ENCODE measurements at regions not wholly inside any gene's neighbourhood (a gene's known extent, or its start where the extent isn't known, plus 50 kb on each side); places are given as distances from the start of the nearest gene placed in this dataset.

GRCh38 chr14:58822856-58823255 is 185.1 kb downstream of the DACT1 start:
- H3K36me3 Mint-ChIP-seq (ENCODE audit: unreplicated experiment) = no peaks in the 10 kb centered on the region

GRCh38 chr14:58823312-58823711 is 185.6 kb downstream of the DACT1 start:
- no peak for TF ChIP-seq CTCF (IDR thresholded peaks at IDR 0.05)
- DNase-seq (ENCODE audit: extremely low spot score, unreplicated experiment) = no peak
- Mint-ChIP-seq H3K9me3 (ENCODE audit: unreplicated experiment) (peaks cover 4% of the 10 kb centered on the region), H3K36me3 (ENCODE audit: unreplicated experiment) (no peaks in the 10 kb centered on the region), H3K27ac (ENCODE audit: unreplicated experiment) (no peak overlapping the region), H3K4me1 (ENCODE audit: unreplicated experiment) (peaks cover 7% of the 10 kb centered on the region), H3K27me3 (ENCODE audit: unreplicated experiment) (no peaks in the 10 kb centered on the region), H3K4me3 (ENCODE audit: unreplicated experiment) (no peak overlapping the region)

More at GRCh38 chr14:58822856-58823255, 185.1 kb downstream of the DACT1 start:
- no peaks in the 10 kb centered on the region for H3K27me3 Mint-ChIP-seq (ENCODE audit: unreplicated experiment)
- no peak for TF ChIP-seq CTCF (IDR thresholded peaks at IDR 0.05)
- no peak overlapping the region for H3K27ac Mint-ChIP-seq (ENCODE audit: unreplicated experiment)
- DNase-seq (ENCODE audit: extremely low spot score, unreplicated experiment) = no peak
- H3K4me3 Mint-ChIP-seq (ENCODE audit: unreplicated experiment) = no peak overlapping the region
- H3K4me1 Mint-ChIP-seq (ENCODE audit: unreplicated experiment) = peaks cover 11% of the 10 kb centered on the region
- H3K9me3 Mint-ChIP-seq (ENCODE audit: unreplicated experiment) = peaks cover 4% of the 10 kb centered on the region

GRCh38 chr14:58824106-58824505 is 186.3 kb downstream of the DACT1 start:
- no peak overlapping the region for H3K27ac Mint-ChIP-seq (ENCODE audit: unreplicated experiment)
- H3K36me3 Mint-ChIP-seq (ENCODE audit: unreplicated experiment) = no peaks in the 10 kb centered on the region
- H3K27me3 Mint-ChIP-seq (ENCODE audit: unreplicated experiment) = no peaks in the 10 kb centered on the region
- no peak for DNase-seq (ENCODE audit: extremely low spot score, unreplicated experiment)
- peaks cover 4% of the 10 kb centered on the region for H3K9me3 Mint-ChIP-seq (ENCODE audit: unreplicated experiment)
- no peak overlapping the region for H3K4me3 Mint-ChIP-seq (ENCODE audit: unreplicated experiment)
- no peaks in the 10 kb centered on the region for H3K4me1 Mint-ChIP-seq (ENCODE audit: unreplicated experiment)
- TF ChIP-seq CTCF (IDR thresholded peaks at IDR 0.05) = no peak

- Mint-ChIP-seq H3K9me3 (ENCODE audit: unreplicated experiment) (peaks cover 4% of the 10 kb centered on the region), H3K27me3 (ENCODE audit: unreplicated experiment) (no peaks in the 10 kb centered on the region), H3K4me1 (ENCODE audit: unreplicated experiment) (peaks cover 6% of the 10 kb centered on the region), H3K36me3 (ENCODE audit: unreplicated experiment) (no peaks in the 10 kb centered on the region), H3K4me3 (ENCODE audit: unreplicated experiment) (no peak overlapping the region), H3K27ac (ENCODE audit: unreplicated experiment) (no peak overlapping the region)
- DNase-seq (ENCODE audit: extremely low spot score, unreplicated experiment) = no peak
- TF ChIP-seq CTCF (IDR thresholded peaks at IDR 0.05) = no peak
Observed at GRCh38 chr14:58824796-58825195, 187.0 kb downstream of the DACT1 start.

GRCh38 chr14:58825606-58826005 is 187.8 kb downstream of the DACT1 start:
- Mint-ChIP-seq H3K4me1 (ENCODE audit: unreplicated experiment) (peaks cover 7% of the 10 kb centered on the region), H3K27ac (ENCODE audit: unreplicated experiment) (no peak overlapping the region)
- TF ChIP-seq CTCF (IDR thresholded peaks at IDR 0.05) = no peak

More at GRCh38 chr14:58825606-58826005, 187.8 kb downstream of the DACT1 start:
- H3K36me3 Mint-ChIP-seq (ENCODE audit: unreplicated experiment) = no peaks in the 10 kb centered on the region
- no peak for DNase-seq (ENCODE audit: extremely low spot score, unreplicated experiment)
- peaks cover 4% of the 10 kb centered on the region for H3K9me3 Mint-ChIP-seq (ENCODE audit: unreplicated experiment)
- H3K27me3 Mint-ChIP-seq (ENCODE audit: unreplicated experiment) = peaks cover 2% of the 10 kb centered on the region
- H3K4me3 Mint-ChIP-seq (ENCODE audit: unreplicated experiment) = no peak overlapping the region

All from osteocyte (in vitro differentiated cells).